WTC11 (cell line): ENCODE measurements at regions not wholly inside any gene's neighbourhood (a gene's known extent, or its start where the extent isn't known, plus 50 kb on each side); places are given as distances from the start of the nearest gene placed in this dataset.

Source experiments
- ATAC-seq: fragments of 200-7000 bp; cut with Tn5 transposase; 2 replicates; pipeline ENCODE4 v1.10.0; 2021; ENCODE audit warnings: mild to moderate bottlenecking, moderate library complexity
- CTCF ChIA-PET: fragments of 300-600 bp; sonication (Branson Sonifier 250); formaldehyde crosslinking; loops from one replicate; lab custom pipeline; 2021; ENCODE audit warnings: antibody characterized with exemption; lab: Charles Lee
- POLR2A ChIA-PET: fragments of 350-600 bp; sonication (Branson Sonifier 250); formaldehyde crosslinking; loops from one replicate; lab custom pipeline; 2021; ENCODE audit warnings: antibody characterized with exemption; lab: Charles Lee
- DNase-seq: peaks from one replicate; pipeline ENCODE4 v3.0.0; 2021; ENCODE audit warnings: low spot score
- H3K27ac Mint-ChIP-seq: 2 replicates; pipeline ENCODE4 v1.8.0; 2021; ENCODE audit warnings: mixed read lengths
- H3K27me3 Mint-ChIP-seq: 2 replicates; pipeline ENCODE4 v1.8.0; 2021; ENCODE audit warnings: low read depth, mild to moderate bottlenecking, moderate library complexity, mixed read lengths
- H3K36me3 Mint-ChIP-seq: 2 replicates; pipeline ENCODE4 v1.8.0; 2021; ENCODE audit warnings: mixed read lengths
- H3K4me1 Mint-ChIP-seq: 2 replicates; pipeline ENCODE4 v1.8.0; 2022; ENCODE audit warnings: mixed read lengths
- H3K4me3 Mint-ChIP-seq: 2 replicates; pipeline ENCODE4 v1.8.0; 2021; ENCODE audit warnings: mild to moderate bottlenecking, moderate library complexity, mixed read lengths
- H3K9me3 Mint-ChIP-seq: 2 replicates; pipeline ENCODE4 v1.8.0; 2021; ENCODE audit warnings: mixed read lengths
- GRHL2 ChIP-seq: fragments of 250-450 bp; sonication (Bioruptor Pico); IDR thresholded peaks from 2 replicates; pipeline ENCODE4 v1.8.0; 2022; ENCODE audit warnings: mild to moderate bottlenecking, moderate library complexity; ENCODE audit not compliant: insufficient replicate concordance, severe bottlenecking
- HMGA2 ChIP-seq: fragments of 250-450 bp; sonication (Bioruptor Pico); IDR thresholded peaks from 2 replicates; pipeline ENCODE4 v1.4.0; 2021; ENCODE audit warnings: mild to moderate bottlenecking, moderate library complexity
- HMGXB4 ChIP-seq: sonication (generic); formaldehyde crosslinking; IDR thresholded peaks from 2 replicates; pipeline ENCODE4 v1.8.1; 2023; ENCODE audit warnings: mild to moderate bottlenecking, moderate library complexity, missing genetic modification reagents
- MLX ChIP-seq: sonication (generic); formaldehyde crosslinking; IDR thresholded peaks from 2 replicates; pipeline ENCODE4 v1.8.1; 2023; ENCODE audit warnings: mild to moderate bottlenecking, missing genetic modification reagents, moderate library complexity
- MXD4 ChIP-seq: fragments of 250-450 bp; sonication (Bioruptor Pico); IDR thresholded peaks from 2 replicates; pipeline ENCODE4 v1.8.0; 2021; ENCODE audit warnings: mild to moderate bottlenecking, moderate library complexity, borderline replicate concordance
- PRDM15 ChIP-seq: sonication (generic); formaldehyde crosslinking; IDR thresholded peaks from 2 replicates; pipeline ENCODE4 v1.8.0; 2022; ENCODE audit warnings: missing genetic modification reagents
- RORB ChIP-seq: fragments of 250-450 bp; sonication (Bioruptor Pico); IDR thresholded peaks from 2 replicates; pipeline ENCODE4 v1.9.0; 2021; ENCODE audit warnings: mild to moderate bottlenecking
- TCF7 ChIP-seq: sonication (generic); formaldehyde crosslinking; IDR thresholded peaks from 2 replicates; pipeline ENCODE4 v1.8.0; 2022; ENCODE audit warnings: mild to moderate bottlenecking, low read depth, missing genetic modification reagents, moderate library complexity
- ZNF138 ChIP-seq: sonication (generic); formaldehyde crosslinking; conservative IDR thresholded peaks from 2 replicates; pipeline ENCODE4 v1.8.1; 2022; ENCODE audit warnings: mild to moderate bottlenecking, moderate library complexity, missing genetic modification reagents
- ZNF219 ChIP-seq: sonication (generic); formaldehyde crosslinking; IDR thresholded peaks from 2 replicates; pipeline ENCODE4 v1.8.0; 2023; ENCODE audit warnings: missing genetic modification reagents, mild to moderate bottlenecking, borderline replicate concordance
- ZNF232 ChIP-seq: sonication (generic); formaldehyde crosslinking; IDR thresholded peaks from 2 replicates; pipeline ENCODE4 v1.8.0; 2022; ENCODE audit warnings: mild to moderate bottlenecking, missing genetic modification reagents
- ZNF532 ChIP-seq: fragments of 250-450 bp; sonication (Bioruptor Pico); IDR thresholded peaks from 2 replicates; pipeline ENCODE4 v1.9.0; 2021; ENCODE audit warnings: mild to moderate bottlenecking, borderline replicate concordance
- TF ChIP-seq, protein P1 (sequence below): sonication (generic); formaldehyde crosslinking; IDR thresholded peaks from 2 replicates; pipeline ENCODE4 v1.8.1; 2022; ENCODE audit warnings: mild to moderate bottlenecking, moderate library complexity, missing genetic modification reagents
- TF ChIP-seq, protein P2 (sequence below): sonication (generic); formaldehyde crosslinking; IDR thresholded peaks from 2 replicates; pipeline ENCODE4 v1.8.0; 2022; ENCODE audit warnings: mild to moderate bottlenecking, missing genetic modification reagents
- TF ChIP-seq, protein P3 (sequence below): fragments of 250-450 bp; sonication (Bioruptor Pico); IDR thresholded peaks from 2 replicates; pipeline ENCODE4 v2.1.2; 2022; ENCODE audit warnings: mild to moderate bottlenecking, moderate library complexity
- TF ChIP-seq, protein P4 (sequence below): sonication (generic); formaldehyde crosslinking; IDR thresholded peaks from 2 replicates; pipeline ENCODE4 v1.8.1; 2022; ENCODE audit warnings: mild to moderate bottlenecking, missing genetic modification reagents, moderate library complexity, borderline replicate concordance
- TF ChIP-seq, protein P5 (sequence below): sonication (generic); formaldehyde crosslinking; IDR thresholded peaks from 2 replicates; pipeline ENCODE4 v1.8.0; 2023; ENCODE audit warnings: mild to moderate bottlenecking, missing genetic modification reagents

DNA sequence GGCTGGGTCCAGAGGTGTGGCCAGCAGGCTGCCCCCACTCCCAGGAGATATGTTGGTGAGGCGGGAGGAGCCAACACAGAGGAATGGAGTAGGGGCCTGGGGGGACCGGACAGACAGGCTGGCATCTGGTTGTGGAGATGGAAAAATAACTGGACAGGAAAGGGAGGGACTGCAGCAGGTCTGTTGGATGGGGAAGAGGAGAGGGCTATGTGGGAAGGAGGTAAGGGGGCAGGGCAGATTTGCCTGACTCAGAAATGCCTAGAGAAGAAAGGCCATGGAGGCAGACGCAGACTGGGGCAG, 160.4 kb downstream of the TRIM29 start:
- Mint-ChIP-seq H3K4me3 (no peak overlapping the region), H3K9me3 (no peaks in the 10 kb centered on the region), H3K4me1 (peaks cover 18% of the 10 kb centered on the region), H3K36me3 (no peaks in the 10 kb centered on the region)
- POLR2A ChIA-PET: no interaction called here
- no peak for DNase-seq
- ATAC-seq: no peak
- TF ChIP-seq, protein P1, sequence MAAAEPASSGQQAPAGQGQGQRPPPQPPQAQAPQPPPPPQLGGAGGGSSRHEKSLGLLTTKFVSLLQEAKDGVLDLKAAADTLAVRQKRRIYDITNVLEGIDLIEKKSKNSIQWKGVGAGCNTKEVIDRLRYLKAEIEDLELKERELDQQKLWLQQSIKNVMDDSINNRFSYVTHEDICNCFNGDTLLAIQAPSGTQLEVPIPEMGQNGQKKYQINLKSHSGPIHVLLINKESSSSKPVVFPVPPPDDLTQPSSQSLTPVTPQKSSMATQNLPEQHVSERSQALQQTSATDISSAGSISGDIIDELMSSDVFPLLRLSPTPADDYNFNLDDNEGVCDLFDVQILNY (CRISPR knock-in tag): no peak
- TF ChIP-seq ZNF219 (CRISPR knock-in tag) (no peak), TCF7 (CRISPR knock-in tag) (no peak), ZNF532 (CRISPR knock-in tag) (no peak), HMGXB4 (no peak), ZNF138 (CRISPR knock-in tag) (no peak), RORB (CRISPR knock-in tag) (no peak), HMGA2 (CRISPR knock-in tag) (no peak), PRDM15 (no peak), MLX (CRISPR knock-in tag) (no peak), MXD4 (CRISPR knock-in tag) (no peak), ZNF232 (no peak), GRHL2 (CRISPR knock-in tag) (no peak)
- TF ChIP-seq, protein P2, sequence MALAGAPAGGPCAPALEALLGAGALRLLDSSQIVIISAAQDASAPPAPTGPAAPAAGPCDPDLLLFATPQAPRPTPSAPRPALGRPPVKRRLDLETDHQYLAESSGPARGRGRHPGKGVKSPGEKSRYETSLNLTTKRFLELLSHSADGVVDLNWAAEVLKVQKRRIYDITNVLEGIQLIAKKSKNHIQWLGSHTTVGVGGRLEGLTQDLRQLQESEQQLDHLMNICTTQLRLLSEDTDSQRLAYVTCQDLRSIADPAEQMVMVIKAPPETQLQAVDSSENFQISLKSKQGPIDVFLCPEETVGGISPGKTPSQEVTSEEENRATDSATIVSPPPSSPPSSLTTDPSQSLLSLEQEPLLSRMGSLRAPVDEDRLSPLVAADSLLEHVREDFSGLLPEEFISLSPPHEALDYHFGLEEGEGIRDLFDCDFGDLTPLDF: no peak
- TF ChIP-seq, protein P3, sequence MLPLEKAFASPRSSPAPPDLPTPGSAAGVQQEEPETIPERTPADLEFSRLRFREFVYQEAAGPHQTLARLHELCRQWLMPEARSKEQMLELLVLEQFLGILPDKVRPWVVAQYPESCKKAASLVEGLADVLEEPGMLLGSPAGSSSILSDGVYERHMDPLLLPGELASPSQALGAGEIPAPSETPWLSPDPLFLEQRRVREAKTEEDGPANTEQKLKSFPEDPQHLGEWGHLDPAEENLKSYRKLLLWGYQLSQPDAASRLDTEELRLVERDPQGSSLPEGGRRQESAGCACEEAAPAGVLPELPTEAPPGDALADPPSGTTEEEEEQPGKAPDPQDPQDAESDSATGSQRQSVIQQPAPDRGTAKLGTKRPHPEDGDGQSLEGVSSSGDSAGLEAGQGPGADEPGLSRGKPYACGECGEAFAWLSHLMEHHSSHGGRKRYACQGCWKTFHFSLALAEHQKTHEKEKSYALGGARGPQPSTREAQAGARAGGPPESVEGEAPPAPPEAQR (CRISPR knock-in tag): no peak
- TF ChIP-seq, protein P4, sequence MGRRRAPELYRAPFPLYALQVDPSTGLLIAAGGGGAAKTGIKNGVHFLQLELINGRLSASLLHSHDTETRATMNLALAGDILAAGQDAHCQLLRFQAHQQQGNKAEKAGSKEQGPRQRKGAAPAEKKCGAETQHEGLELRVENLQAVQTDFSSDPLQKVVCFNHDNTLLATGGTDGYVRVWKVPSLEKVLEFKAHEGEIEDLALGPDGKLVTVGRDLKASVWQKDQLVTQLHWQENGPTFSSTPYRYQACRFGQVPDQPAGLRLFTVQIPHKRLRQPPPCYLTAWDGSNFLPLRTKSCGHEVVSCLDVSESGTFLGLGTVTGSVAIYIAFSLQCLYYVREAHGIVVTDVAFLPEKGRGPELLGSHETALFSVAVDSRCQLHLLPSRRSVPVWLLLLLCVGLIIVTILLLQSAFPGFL (CRISPR knock-in tag): no peak
- TF ChIP-seq, protein P5, sequence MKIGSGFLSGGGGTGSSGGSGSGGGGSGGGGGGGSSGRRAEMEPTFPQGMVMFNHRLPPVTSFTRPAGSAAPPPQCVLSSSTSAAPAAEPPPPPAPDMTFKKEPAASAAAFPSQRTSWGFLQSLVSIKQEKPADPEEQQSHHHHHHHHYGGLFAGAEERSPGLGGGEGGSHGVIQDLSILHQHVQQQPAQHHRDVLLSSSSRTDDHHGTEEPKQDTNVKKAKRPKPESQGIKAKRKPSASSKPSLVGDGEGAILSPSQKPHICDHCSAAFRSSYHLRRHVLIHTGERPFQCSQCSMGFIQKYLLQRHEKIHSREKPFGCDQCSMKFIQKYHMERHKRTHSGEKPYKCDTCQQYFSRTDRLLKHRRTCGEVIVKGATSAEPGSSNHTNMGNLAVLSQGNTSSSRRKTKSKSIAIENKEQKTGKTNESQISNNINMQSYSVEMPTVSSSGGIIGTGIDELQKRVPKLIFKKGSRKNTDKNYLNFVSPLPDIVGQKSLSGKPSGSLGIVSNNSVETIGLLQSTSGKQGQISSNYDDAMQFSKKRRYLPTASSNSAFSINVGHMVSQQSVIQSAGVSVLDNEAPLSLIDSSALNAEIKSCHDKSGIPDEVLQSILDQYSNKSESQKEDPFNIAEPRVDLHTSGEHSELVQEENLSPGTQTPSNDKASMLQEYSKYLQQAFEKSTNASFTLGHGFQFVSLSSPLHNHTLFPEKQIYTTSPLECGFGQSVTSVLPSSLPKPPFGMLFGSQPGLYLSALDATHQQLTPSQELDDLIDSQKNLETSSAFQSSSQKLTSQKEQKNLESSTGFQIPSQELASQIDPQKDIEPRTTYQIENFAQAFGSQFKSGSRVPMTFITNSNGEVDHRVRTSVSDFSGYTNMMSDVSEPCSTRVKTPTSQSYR: no peak
- TF ChIP-seq, all 79 proteins: peak for 0
- CTCF ChIA-PET: no interaction called here
- no peak overlapping the region for H3K27ac Mint-ChIP-seq
- H3K27me3 Mint-ChIP-seq: peaks cover 15% of the 10 kb centered on the region
